T-cell (primary cell): ENCODE measurements at regions not wholly inside any gene's neighbourhood (a gene's known extent, or its start where the extent isn't known, plus 50 kb on each side); places are given as distances from the start of the nearest gene placed in this dataset.

Experiments used
- ATAC-seq, 4 experiments: fragments of 200-7000 bp in 3 of 4; fragments of 150-1000 bp in 1 of 4; cut with Tn5 transposase; replicated peaks in 1 of 4; 1 replicate in 3 of 4; 2 replicates in 1 of 4; pipeline ENCODE4 v1.10.0; 2021; ENCODE audit warnings: moderate library complexity in 3 of 4, mild to moderate bottlenecking in 2 of 4, moderate number of reproducible peaks in 1 of 4
- CTCF ChIA-PET, 2 donors: fragments of 300-600 bp; sonication (Branson Sonifier 250); formaldehyde crosslinking; loops; one replicate each; lab custom pipeline; 2022; ENCODE audit warnings: antibody characterized with exemption in 2 of 2; lab: Charles Lee
- POLR2A ChIA-PET, 2 donors: fragments of 300-600 bp; sonication (Branson Sonifier 250); formaldehyde crosslinking; loops; one replicate each; lab custom pipeline; 2022; ENCODE audit warnings: antibody characterized with exemption in 2 of 2; lab: Charles Lee
- DNase-seq, 35 experiments: peaks; one replicate each; pipeline versions ENCODE4 v3.0.0 to v3.0.0-alpha.2; 2013 to 2023
- H3K27ac ChIP-seq: one replicate; pipeline ENCODE4 v1.5.1; 2013; ENCODE audit warnings: low read length
- H3K27me3 ChIP-seq, 2 experiments: replicated peaks in 1 of 2; 1 replicate in 1 of 2; 2 replicates in 1 of 2; pipeline versions ENCODE4 v1.6.1 to v1.7.0; 2013; ENCODE audit warnings: low read length in 1 of 2, mixed read lengths in 1 of 2; ENCODE audit not compliant: control insufficient read depth in 2 of 2, insufficient read depth in 2 of 2; ENCODE audit errors: extremely low read depth in 1 of 2
- H3K36me3 ChIP-seq, 2 donors: 1 replicate in 1 of 2; 2 replicates in 1 of 2; pipeline versions ENCODE4 v1.6.1 to v1.7.0; 2013; ENCODE audit warnings: low read length in 1 of 2; ENCODE audit not compliant: control insufficient read depth in 2 of 2, insufficient read depth in 1 of 2; ENCODE audit errors: extremely low read depth in 1 of 2
- H3K4me1 ChIP-seq, 2 experiments: 1 replicate in 1 of 2; 2 replicates in 1 of 2; pipeline versions ENCODE4 v1.6.1 to v1.7.0; 2013; ENCODE audit warnings: low read length in 2 of 2, mixed read lengths in 1 of 2; ENCODE audit not compliant: insufficient read depth in 2 of 2, control insufficient read depth in 1 of 2; ENCODE audit errors: extremely low read depth in 1 of 2
- H3K4me3 ChIP-seq, 2 donors: 1 replicate in 1 of 2; 2 replicates in 1 of 2; pipeline versions ENCODE4 v1.5.1 to v1.7.0; 2013; ENCODE audit warnings: mild to moderate bottlenecking in 2 of 2, low read length in 1 of 2, moderate library complexity in 1 of 2; ENCODE audit not compliant: control insufficient read depth in 1 of 2; ENCODE audit errors: extremely low read depth in 1 of 2
- H3K9me3 ChIP-seq: 2 replicates; pipeline ENCODE4 v1.7.0; 2013
- H3K27ac Mint-ChIP-seq, 2 donors: one replicate each; pipeline ENCODE4 v1.8.0; 2020 to 2021; ENCODE audit warnings: mild to moderate bottlenecking in 2 of 2, mixed read lengths in 2 of 2
- H3K27me3 Mint-ChIP-seq, 2 donors: one replicate each; pipeline ENCODE4 v1.8.0; 2021 to 2022; ENCODE audit warnings: mixed read lengths in 2 of 2
- H3K36me3 Mint-ChIP-seq: one replicate; pipeline ENCODE4 v1.8.0; 2021; ENCODE audit warnings: mixed read lengths
- H3K4me1 Mint-ChIP-seq, 3 donors: one replicate each; pipeline ENCODE4 v1.8.0; 2020 to 2022; ENCODE audit warnings: mixed read lengths in 3 of 3, mild to moderate bottlenecking in 1 of 3
- H3K4me3 Mint-ChIP-seq, 3 donors: one replicate each; pipeline ENCODE4 v1.8.0; 2020 to 2022; ENCODE audit warnings: mild to moderate bottlenecking in 3 of 3, mixed read lengths in 3 of 3, moderate library complexity in 3 of 3
- H3K9me3 Mint-ChIP-seq, 3 donors: one replicate each; pipeline ENCODE4 v1.8.0; 2020 to 2022; ENCODE audit warnings: mixed read lengths in 3 of 3
- WGBS: methylation state at CpG from one replicate; pipeline ENCODE4 v1.1.5; 2013; ENCODE audit warnings: missing lambda C conversion rate; ENCODE audit not compliant: insufficient coverage; 5-methylcytosine and 5-hydroxymethylcytosine counted together

DNA sequence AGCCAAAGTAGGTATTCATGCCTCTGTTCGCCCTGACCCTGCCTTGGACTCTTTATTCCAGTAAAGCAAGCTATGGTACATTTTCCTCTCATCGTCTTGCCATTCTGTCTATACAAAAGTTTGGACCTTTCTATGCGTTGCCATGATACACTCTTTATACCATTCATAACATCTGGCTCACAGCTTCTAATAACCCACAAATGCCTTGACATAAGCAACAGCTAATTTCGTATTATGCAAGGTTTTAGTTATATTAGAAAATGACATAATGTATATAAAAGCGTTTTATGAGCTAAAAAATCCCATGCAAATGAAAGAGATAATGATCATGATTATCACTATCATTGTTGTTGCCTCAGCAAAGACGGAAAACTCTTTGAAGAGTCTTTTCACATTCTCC is 265.7 kb downstream of the TMEM167A start:
- ChIA-PET POLR2A (no interaction called here), CTCF (no interaction called here)

DNA sequence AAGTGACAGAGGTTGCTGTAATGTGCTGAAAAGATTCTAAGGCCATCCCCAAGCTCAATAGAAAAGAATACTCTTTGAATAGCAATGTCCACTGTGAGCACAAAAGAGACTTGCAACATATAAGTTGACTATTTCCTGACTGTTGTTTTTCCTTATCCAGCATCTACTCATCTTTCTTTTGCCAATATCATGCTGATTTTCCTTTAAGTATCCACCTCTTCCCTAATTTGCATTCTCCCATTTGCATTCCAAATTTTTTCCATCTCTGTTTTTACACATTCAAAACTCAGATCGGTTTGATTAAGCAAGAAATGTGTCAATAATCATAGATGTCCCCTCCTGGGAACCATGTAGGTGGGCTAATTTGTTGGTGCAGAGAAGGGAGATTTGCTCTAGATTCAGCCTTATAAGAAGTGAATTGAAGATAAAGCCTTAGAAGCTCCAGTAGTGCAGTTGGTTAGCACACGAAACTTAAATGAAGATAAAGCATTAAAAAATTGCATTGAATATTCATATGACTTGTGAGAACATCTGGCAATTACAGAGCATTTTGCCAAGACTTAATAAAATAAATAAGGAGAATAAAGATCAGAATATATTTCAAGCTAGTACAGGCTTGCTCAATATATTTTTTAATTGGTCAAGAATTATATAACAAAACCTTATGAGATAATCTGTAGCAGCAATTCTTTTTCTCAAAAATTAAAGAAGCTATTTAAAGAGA is 267.6 kb downstream of the TMEM167A start:
- no peak for ATAC-seq
- Histone ChIP-seq H3K4me3 (no peak overlapping the region), H3K27ac (no peak overlapping the region), H3K4me1 (no peaks in the 10 kb centered on the region), H3K9me3 (no peaks in the 10 kb centered on the region), H3K36me3 (no peaks in the 10 kb centered on the region), H3K27me3 (no peaks in the 10 kb centered on the region)
- no peaks in the 10 kb centered on the region for H3K36me3 Mint-ChIP-seq
- CTCF ChIA-PET = interaction anchor here in 1 of 2 donors (0.7 kb wide), 1 partner anchor 499 kb away, joined by 3 read pairs; no protein-coding TSS in a partner anchor
- no peak for DNase-seq
- no CpG with 5 or more reads among the region's 2 CpGs for WGBS
- no peaks in the 10 kb centered on the region for H3K4me1 Mint-ChIP-seq
- H3K4me3 Mint-ChIP-seq = no peak overlapping the region
- POLR2A ChIA-PET = no interaction called here
- no peaks in the 10 kb centered on the region for H3K9me3 Mint-ChIP-seq
- no peaks in the 10 kb centered on the region for H3K27me3 Mint-ChIP-seq
- H3K27ac Mint-ChIP-seq = no peak overlapping the region

More for the DNA sequence above, 265.7 kb downstream of the TMEM167A start:
- H3K4me1 Mint-ChIP-seq = no peaks in the 10 kb centered on the region
- no peak overlapping the region for H3K4me3 Mint-ChIP-seq
- no peaks in the 10 kb centered on the region for H3K36me3 Mint-ChIP-seq
- H3K9me3 ChIP-seq = no peaks in the 10 kb centered on the region
- no peaks in the 10 kb centered on the region for H3K27me3 ChIP-seq
- no peak overlapping the region for H3K27ac Mint-ChIP-seq
- no peaks in the 10 kb centered on the region for H3K4me1 ChIP-seq
- 89% methylated on average over 2 of the region's 6 CpGs for WGBS
- no peak overlapping the region for H3K27ac ChIP-seq
- H3K9me3 Mint-ChIP-seq = no peaks in the 10 kb centered on the region
- H3K4me3 ChIP-seq = no peak overlapping the region
- no peaks in the 10 kb centered on the region for H3K36me3 ChIP-seq
- no peaks in the 10 kb centered on the region for H3K27me3 Mint-ChIP-seq
- ATAC-seq = no peak
- DNase-seq = no peak

DNA sequence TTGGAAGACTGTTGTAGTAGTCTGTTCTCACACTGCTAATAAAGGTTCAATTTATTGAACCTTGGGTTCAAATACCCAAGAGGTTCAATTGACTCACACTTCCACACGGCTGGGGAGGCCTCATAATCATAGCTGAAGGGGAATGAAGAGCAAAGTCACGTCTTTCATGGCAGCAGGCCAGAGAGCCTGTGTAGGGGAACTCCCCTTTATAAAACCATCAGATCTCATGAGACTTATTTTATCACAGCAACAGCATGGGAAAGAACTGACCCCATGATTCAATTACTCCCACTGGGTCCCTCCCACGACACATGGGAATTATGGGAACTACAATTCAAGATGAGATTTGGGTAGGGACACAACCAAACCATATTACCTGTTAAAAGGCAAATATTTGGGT is 268.2 kb downstream of the TMEM167A start:
- no peak overlapping the region for H3K4me3 ChIP-seq
- CTCF ChIA-PET = no interaction called here

DNA sequence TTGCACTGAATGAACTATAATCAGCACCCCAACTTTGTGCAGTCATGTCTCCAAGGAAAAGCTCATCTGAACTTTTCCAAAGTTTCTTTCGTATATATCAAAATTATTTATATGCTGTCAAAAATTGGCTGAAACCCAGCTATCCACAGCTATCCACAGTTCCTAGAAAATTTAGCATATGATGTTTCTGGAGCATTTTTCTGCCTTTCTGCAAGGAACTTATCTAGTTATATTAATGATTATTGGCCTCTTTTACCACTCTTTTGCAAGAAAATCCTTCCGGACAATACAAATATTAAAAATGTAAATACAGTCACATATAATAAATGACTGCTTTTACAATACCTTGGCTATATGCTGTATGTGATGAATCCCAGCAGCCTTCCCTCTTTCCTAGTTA is 270.2 kb downstream of the TMEM167A start:
- H3K4me1 ChIP-seq = no peaks in the 10 kb centered on the region
- no peaks in the 10 kb centered on the region for H3K36me3 Mint-ChIP-seq
- DNase-seq (no peak), ATAC-seq (no peak)
- H3K4me1 Mint-ChIP-seq = no peaks in the 10 kb centered on the region
- CTCF ChIA-PET = no interaction called here
- H3K27me3 Mint-ChIP-seq = no peaks in the 10 kb centered on the region
- H3K9me3 ChIP-seq = no peaks in the 10 kb centered on the region
- H3K4me3 ChIP-seq = no peak overlapping the region
- no peak overlapping the region for H3K27ac Mint-ChIP-seq
- POLR2A ChIA-PET = no interaction called here
- no CpG with 5 or more reads among the region's 2 CpGs for WGBS
- H3K27me3 ChIP-seq = no peaks in the 10 kb centered on the region
- H3K4me3 Mint-ChIP-seq = no peak overlapping the region
- H3K27ac ChIP-seq = no peak overlapping the region
- no peaks in the 10 kb centered on the region for H3K9me3 Mint-ChIP-seq
- H3K36me3 ChIP-seq = no peaks in the 10 kb centered on the region

More for the DNA sequence above, 268.2 kb downstream of the TMEM167A start:
- no peak overlapping the region for H3K27ac Mint-ChIP-seq
- H3K27me3 Mint-ChIP-seq = no peaks in the 10 kb centered on the region
- WGBS = no CpG with 5 or more reads among the region's 3 CpGs
- no peaks in the 10 kb centered on the region for H3K9me3 ChIP-seq
- DNase-seq (no peak), ATAC-seq (no peak)
- H3K36me3 ChIP-seq = no peaks in the 10 kb centered on the region
- no peak overlapping the region for H3K27ac ChIP-seq
- no peaks in the 10 kb centered on the region for H3K4me1 Mint-ChIP-seq
- POLR2A ChIA-PET = no interaction called here
- no peak overlapping the region for H3K4me3 Mint-ChIP-seq
- no peaks in the 10 kb centered on the region for H3K9me3 Mint-ChIP-seq
- H3K27me3 ChIP-seq = no peaks in the 10 kb centered on the region
- no peaks in the 10 kb centered on the region for H3K4me1 ChIP-seq
- no peaks in the 10 kb centered on the region for H3K36me3 Mint-ChIP-seq

DNA sequence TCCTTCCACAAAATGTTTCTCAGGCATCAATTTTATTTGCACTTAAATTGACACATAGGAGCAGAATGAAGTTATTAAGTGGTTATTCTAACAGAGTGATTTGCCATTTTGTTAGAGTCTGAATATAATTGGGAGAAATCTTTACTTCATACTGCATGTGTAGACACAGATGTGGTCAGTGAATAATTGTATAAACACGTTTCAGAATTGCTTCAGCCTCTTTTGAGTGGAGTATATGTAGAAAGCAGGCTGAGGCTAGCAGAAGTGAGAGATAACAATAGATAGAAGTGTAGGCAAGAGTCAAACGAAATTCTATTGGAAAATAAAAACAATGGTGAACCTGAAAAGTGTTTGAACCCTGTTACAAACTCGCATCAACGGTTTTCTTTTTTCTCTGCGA is 270.7 kb downstream of the TMEM167A start:
- Mint-ChIP-seq H3K4me1 (no peaks in the 10 kb centered on the region), H3K27ac (no peak overlapping the region), H3K27me3 (no peaks in the 10 kb centered on the region), H3K9me3 (no peaks in the 10 kb centered on the region), H3K4me3 (no peak overlapping the region), H3K36me3 (no peaks in the 10 kb centered on the region)
- H3K36me3 ChIP-seq = no peaks in the 10 kb centered on the region
- 84% methylated on average over 4 of the region's 5 CpGs for WGBS
- no peaks in the 10 kb centered on the region for H3K27me3 ChIP-seq
- no peaks in the 10 kb centered on the region for H3K4me1 ChIP-seq
- no peak overlapping the region for H3K27ac ChIP-seq
- ATAC-seq (no peak), DNase-seq (no peak)
- H3K9me3 ChIP-seq = no peaks in the 10 kb centered on the region
- ChIA-PET CTCF (no interaction called here), POLR2A (no interaction called here)
- H3K4me3 ChIP-seq = no peak overlapping the region

DNA sequence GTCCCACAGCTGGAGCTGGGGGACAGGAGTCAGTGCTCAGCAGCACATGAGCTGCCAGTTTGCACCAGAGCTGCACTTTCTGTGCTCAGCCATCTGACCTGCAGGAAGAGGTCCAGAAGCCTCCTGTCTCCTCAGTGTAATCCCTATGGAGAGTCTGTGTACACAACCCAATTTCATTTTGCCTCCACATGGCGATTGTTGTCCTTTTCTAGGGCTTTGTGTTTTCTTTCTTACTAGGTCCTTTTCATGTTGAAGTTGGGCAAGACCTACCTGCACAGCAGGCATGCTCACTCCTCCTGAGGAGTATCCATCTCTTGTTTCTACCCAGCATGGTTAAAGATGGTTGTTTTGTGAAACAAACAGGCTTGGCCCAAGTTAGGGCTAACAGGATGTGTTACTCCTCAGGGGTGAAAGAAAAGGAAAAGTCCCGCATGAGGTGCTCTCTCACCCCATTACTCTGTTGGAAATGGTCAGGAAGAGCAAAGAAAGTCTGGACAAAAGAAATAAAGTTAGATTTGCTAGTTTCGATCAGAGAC is 273.0 kb downstream of the TMEM167A start:
- Histone ChIP-seq H3K36me3 (no peaks in the 10 kb centered on the region), H3K4me1 (no peaks in the 10 kb centered on the region), H3K27me3 (no peaks in the 10 kb centered on the region), H3K4me3 (no peak overlapping the region), H3K27ac (no peak overlapping the region), H3K9me3 (no peaks in the 10 kb centered on the region)
- Mint-ChIP-seq H3K27me3 (no peaks in the 10 kb centered on the region), H3K4me1 (no peaks in the 10 kb centered on the region), H3K9me3 (no peaks in the 10 kb centered on the region), H3K36me3 (no peaks in the 10 kb centered on the region), H3K27ac (no peak overlapping the region), H3K4me3 (no peak overlapping the region)
- whole genome bisulfite sequencing = no CpG with 5 or more reads among the region's 3 CpGs
- ATAC-seq = no peak
- ChIA-PET CTCF (interaction anchor here in 1 of 2 donors (0.5 kb wide), 1 partner anchor 458 kb away, joined by 4 read pairs; no protein-coding TSS in a partner anchor), POLR2A (no interaction called here)
- DNase-seq = no peak
